Aorta (tissue), 5 donors: ENCODE measurements at regions not wholly inside any gene's neighbourhood (a gene's known extent, or its start where the extent isn't known, plus 50 kb on each side); places are given as distances from the start of the nearest gene placed in this dataset.
"Not testable (repeated sequence)": the region's sequence is repeated elsewhere in the genome, so short reads cannot be mapped to it uniquely, and the experiment has no call there.

Experiments used
- ATAC-seq: fragments of 200-7000 bp; cut with Tn5 transposase; one replicate; pipeline ENCODE4 v1.9.1; 2022; ENCODE audit warnings: moderate library complexity; ENCODE audit not compliant: low FRiP score
- DNase-seq, 2 donors: peaks; one replicate each; pipeline ENCODE4 v3.0.0-alpha.2; 2020
- H3K27ac ChIP-seq, 2 donors: one replicate each; pipeline ENCODE4 v1.5.1; 2013; ENCODE audit warnings: low read length in 2 of 2, mild to moderate bottlenecking in 2 of 2, moderate library complexity in 2 of 2, control low read depth in 1 of 2, inconsistent platforms in 1 of 2, low read depth in 1 of 2
- H3K27me3 ChIP-seq, 2 donors: one replicate each; pipeline ENCODE4 v1.6.1; 2013; ENCODE audit warnings: control low read depth in 1 of 2, low read length in 1 of 2, mild to moderate bottlenecking in 1 of 2, moderate library complexity in 1 of 2; ENCODE audit not compliant: insufficient read depth in 2 of 2, control insufficient read depth in 1 of 2
- H3K36me3 ChIP-seq, 2 donors: one replicate each; pipeline ENCODE4 v1.6.1; 2013; ENCODE audit warnings: control low read depth in 1 of 2, low read length in 1 of 2, mild to moderate bottlenecking in 1 of 2; ENCODE audit not compliant: insufficient read depth in 2 of 2, control insufficient read depth in 1 of 2
- H3K4me1 ChIP-seq, 2 donors: one replicate each; pipeline ENCODE4 v1.6.1; 2013; ENCODE audit warnings: low read length in 2 of 2, control low read depth in 1 of 2, mild to moderate bottlenecking in 1 of 2, moderate library complexity in 1 of 2; ENCODE audit not compliant: insufficient read depth in 2 of 2, control insufficient read depth in 1 of 2
- H3K4me3 ChIP-seq, 2 donors: one replicate each; pipeline ENCODE4 v1.5.1; 2013; ENCODE audit warnings: low read length in 2 of 2, control low read depth in 1 of 2, mild to moderate bottlenecking in 1 of 2
- H3K9me3 ChIP-seq: one replicate; pipeline ENCODE4 v1.6.1; 2013; ENCODE audit warnings: mild to moderate bottlenecking, low read length; ENCODE audit not compliant: control insufficient read depth
- WGBS, 2 donors: extraction: QIAGEN DNeasy Blood & Tissue Kit; methylation state at CpG; one replicate each; pipeline ENCODE4 v1.1.7; 2013; 5-methylcytosine and 5-hydroxymethylcytosine counted together
- intact Hi-C, 2 donors: fragments of 100-400 bp; cut with DNase I; formaldehyde crosslinking; loops; one replicate each; pipeline versions ENCODE4 v1.14.2 to v1.15.0; 2022
- donor health status: healthy with polysubstance abuse.
- donor health status: Bipolar disorder and iron deficiency.
- donor health status: DM: no; HTN: no; CAD: no.
- donor health status: DM: no; HTN: no; CAD: no.
- donor health status: DM: yes; HTN: yes; CAD: no.

GRCh38 chr6:163705923-163706322 is 291.4 kb downstream of the QKI start:
- no peak overlapping the region for H3K4me3 ChIP-seq
- no peaks in the 10 kb centered on the region for H3K27me3 ChIP-seq
- H3K36me3 ChIP-seq = no peaks in the 10 kb centered on the region
- no peaks in the 10 kb centered on the region for H3K9me3 ChIP-seq
- WGBS, 2 donors = 87 to 92% methylated on average over 9 of the region's 9 CpGs
- ATAC-seq = no peak
- no peak for DNase-seq
- intact Hi-C loops = no loop called here
- peaks cover 0 to 2% of the 10 kb centered on the region in 2 donors for H3K4me1 ChIP-seq
- no peak overlapping the region for H3K27ac ChIP-seq

GRCh38 chr6:163702736-163703135 is 288.2 kb downstream of the QKI start:
- no peaks in the 10 kb centered on the region for H3K27me3 ChIP-seq
- peaks cover 0 to 2% of the 10 kb centered on the region in 2 donors for H3K4me1 ChIP-seq
- ATAC-seq (no peak), DNase-seq (no peak)
- H3K27ac ChIP-seq = no peak overlapping the region
- intact Hi-C loops = no loop called here
- H3K36me3 ChIP-seq = no peaks in the 10 kb centered on the region
- no peaks in the 10 kb centered on the region for H3K9me3 ChIP-seq
- H3K4me3 ChIP-seq = no peak overlapping the region
- 96 to 97% methylated on average over 3 of the region's 3 CpGs for WGBS, 2 donors

GRCh38 chr6:163701762-163702161 is 287.2 kb downstream of the QKI start:
- ATAC-seq (no peak), DNase-seq (no peak)
- Histone ChIP-seq H3K4me3 (no peak overlapping the region), H3K27ac (no peak overlapping the region), H3K27me3 (no peaks in the 10 kb centered on the region), H3K36me3 (no peaks in the 10 kb centered on the region), H3K9me3 (no peaks in the 10 kb centered on the region), H3K4me1 (no peaks in the 10 kb centered on the region)
- 87 to 90% methylated on average over 4 of the region's 4 CpGs for WGBS, 2 donors
- intact Hi-C loops = no loop called here

GRCh38 chr6:163698086-163698485 is 283.6 kb downstream of the QKI start:
- 79 to 88% methylated on average over 3 of the region's 3 CpGs for WGBS, 2 donors

GRCh38 chr6:163696311-163696710 is 281.8 kb downstream of the QKI start:
- ATAC-seq, H3K36me3 ChIP-seq, intact Hi-C loops: not testable (repeated sequence)

More at GRCh38 chr6:163698086-163698485, 283.6 kb downstream of the QKI start:
- Histone ChIP-seq H3K4me1 (no peaks in the 10 kb centered on the region), H3K27me3 (no peaks in the 10 kb centered on the region), H3K27ac (no peak overlapping the region), H3K4me3 (no peak overlapping the region), H3K9me3 (no peaks in the 10 kb centered on the region), H3K36me3 (no peaks in the 10 kb centered on the region)
- intact Hi-C loops = no loop called here
- ATAC-seq (no peak), DNase-seq (no peak)

GRCh38 chr6:163695414-163695864 is 280.9 kb downstream of the QKI start:
- Histone ChIP-seq H3K36me3 (no peaks in the 10 kb centered on the region), H3K27me3 (no peaks in the 10 kb centered on the region), H3K27ac (no peak overlapping the region), H3K4me1 (no peaks in the 10 kb centered on the region), H3K4me3 (no peak overlapping the region), H3K9me3 (no peaks in the 10 kb centered on the region)
- DNase-seq (no peak), ATAC-seq (no peak)
- WGBS, 2 donors = 24 to 43% methylated on average over 8 of the region's 8 CpGs
- intact Hi-C loops = no loop called here

More at GRCh38 chr6:163696311-163696710, 281.8 kb downstream of the QKI start:
- not testable (repeated sequence) for H3K9me3 ChIP-seq, H3K27ac ChIP-seq, H3K4me3 ChIP-seq, H3K4me1 ChIP-seq, H3K27me3 ChIP-seq
- peak in 1 of 2 donors; percentile 74 for DNase-seq
- WGBS, 2 donors = 86 to 87% methylated on average over 4 of the region's 4 CpGs

- intact Hi-C loops = no loop called here
These were observed 280.5 kb downstream of the QKI start for GRCh38 chr6:163694988-163695398.

GRCh38 chr6:163694072-163694471 is 279.6 kb downstream of the QKI start:
- Histone ChIP-seq H3K4me1 (no peaks in the 10 kb centered on the region), H3K27ac (no peak overlapping the region), H3K36me3 (no peaks in the 10 kb centered on the region), H3K4me3 (no peak overlapping the region), H3K9me3 (no peaks in the 10 kb centered on the region), H3K27me3 (no peaks in the 10 kb centered on the region)
- no peak for ATAC-seq
- intact Hi-C loops = no loop called here
- 94 to 95% methylated on average over 3 of the region's 3 CpGs for WGBS, 2 donors
- DNase-seq = no peak

More at GRCh38 chr6:163694988-163695398, 280.5 kb downstream of the QKI start:
- no peaks in the 10 kb centered on the region for H3K36me3 ChIP-seq
- no peak for ATAC-seq
- no peaks in the 10 kb centered on the region for H3K9me3 ChIP-seq
- H3K27ac ChIP-seq = no peak overlapping the region
- no peak for DNase-seq
- H3K4me1 ChIP-seq = no peaks in the 10 kb centered on the region
- WGBS, 2 donors = 81 to 82% methylated on average over 6 of the region's 6 CpGs
- no peaks in the 10 kb centered on the region for H3K27me3 ChIP-seq
- H3K4me3 ChIP-seq = no peak overlapping the region

- Histone ChIP-seq H3K27me3 (no peaks in the 10 kb centered on the region), H3K27ac (no peak overlapping the region), H3K36me3 (no peaks in the 10 kb centered on the region), H3K4me3 (no peak overlapping the region), H3K4me1 (no peaks in the 10 kb centered on the region), H3K9me3 (no peaks in the 10 kb centered on the region)
- WGBS, 2 donors = 89 to 93% methylated on average over 8 of the region's 8 CpGs
- no peak for DNase-seq
- ATAC-seq = no peak
- intact Hi-C loops = no loop called here
These were observed 276.5 kb downstream of the QKI start for GRCh38 chr6:163691049-163691448.
